CD4-positive, alpha-beta T cell (primary cell): ENCODE measurements at regions not wholly inside any gene's neighbourhood (a gene's known extent, or its start where the extent isn't known, plus 50 kb on each side); places are given as distances from the start of the nearest gene placed in this dataset.
A peak's percentile ranks its signal among the peaks of the same experiment; 100 is the strongest.

Experiments used
- ATAC-seq: fragments of 200-7000 bp; cut with Tn5 transposase; one replicate; pipeline ENCODE4 v1.10.0; 2022; ENCODE audit warnings: mild to moderate bottlenecking; ENCODE audit not compliant: poor library complexity
- CTCF ChIA-PET: fragments of 350-600 bp; sonication (Branson Sonifier 250); formaldehyde crosslinking; loops from one replicate; lab custom pipeline; 2021; ENCODE audit warnings: antibody characterized with exemption, inconsistent platforms; lab: Charles Lee
- POLR2A ChIA-PET: fragments of 350-600 bp; sonication (Branson Sonifier 250); formaldehyde crosslinking; loops from one replicate; lab custom pipeline; 2021; ENCODE audit warnings: antibody characterized with exemption, inconsistent platforms; lab: Charles Lee
- DNase-seq, 14 experiments: peaks; one replicate each; pipeline ENCODE4 v3.0.0-alpha.2; 2013 to 2020; ENCODE audit warnings: mixed read lengths in 2 of 14
- H3K27ac ChIP-seq, 2 donors: one replicate each; pipeline versions ENCODE4 v1.5.1 to v1.7.0; 2013; ENCODE audit warnings: low read length in 2 of 2, low read depth in 1 of 2, mild to moderate bottlenecking in 1 of 2
- H3K27me3 ChIP-seq, 2 experiments: 1 replicate in 1 of 2; 2 replicates in 1 of 2; pipeline versions ENCODE4 v1.6.1 to v1.7.0; 2013; ENCODE audit warnings: low read length in 2 of 2, control low read depth in 1 of 2, mild to moderate bottlenecking in 1 of 2, moderate library complexity in 1 of 2; ENCODE audit not compliant: insufficient read depth in 2 of 2, control insufficient read depth in 1 of 2
- H3K36me3 ChIP-seq: one replicate; pipeline ENCODE4 v1.6.1; 2013; ENCODE audit warnings: low read length, control low read depth; ENCODE audit not compliant: insufficient read depth
- H3K4me1 ChIP-seq: one replicate; pipeline ENCODE4 v1.6.1; 2013; ENCODE audit warnings: low read length, control low read depth; ENCODE audit not compliant: insufficient read depth
- H3K4me3 ChIP-seq: one replicate; pipeline ENCODE4 v1.5.1; 2013; ENCODE audit warnings: mild to moderate bottlenecking, low read length, moderate library complexity
- H3K9me3 ChIP-seq, 2 experiments: 1 replicate in 1 of 2; 2 replicates in 1 of 2; pipeline versions ENCODE4 v1.6.1 to v1.7.0; 2013; ENCODE audit warnings: low read length in 2 of 2, mild to moderate bottlenecking in 2 of 2, control low read depth in 1 of 2, moderate library complexity in 1 of 2; ENCODE audit not compliant: control insufficient read depth in 1 of 2, insufficient read depth in 1 of 2
- H3K27ac Mint-ChIP-seq: one replicate; pipeline ENCODE4 v1.8.0; 2020; ENCODE audit warnings: mixed read lengths
- H3K27me3 Mint-ChIP-seq: one replicate; pipeline ENCODE4 v1.8.0; 2021; ENCODE audit warnings: mixed read lengths
- H3K36me3 Mint-ChIP-seq: one replicate; pipeline ENCODE4 v1.8.0; 2021; ENCODE audit warnings: low read depth, mixed read lengths
- H3K4me1 Mint-ChIP-seq: one replicate; pipeline ENCODE4 v1.8.0; 2021; ENCODE audit warnings: low read depth, mixed read lengths
- H3K4me3 Mint-ChIP-seq: one replicate; pipeline ENCODE4 v1.8.0; 2020; ENCODE audit warnings: mild to moderate bottlenecking, mixed read lengths
- H3K9me3 Mint-ChIP-seq: one replicate; pipeline ENCODE4 v1.8.0; 2020; ENCODE audit warnings: mixed read lengths
- CTCF ChIP-seq: fragments of 200-600 bp; IDR thresholded peaks from one replicate; pipeline ENCODE4 v1.8.0; 2022; ENCODE audit warnings: antibody characterized with exemption, mild to moderate bottlenecking
- intact Hi-C, 2 experiments: fragments of 100-400 bp; cut with DNase I in 1 of 2; cut with micrococcal nuclease in 1 of 2; formaldehyde crosslinking; loops; one replicate each; pipeline versions ENCODE4 v1.15.1 to v1.9.0; 2023 to 2025; cut with DNase I, micrococcal nuclease

GRCh38 chr3:72492240-72492639, 356.0 kb downstream of the SHQ1 start:
- no peak overlapping the region for H3K4me3 Mint-ChIP-seq
- no peak for ATAC-seq
- H3K4me1 Mint-ChIP-seq = no peaks in the 10 kb centered on the region
- no peak for TF ChIP-seq CTCF
- Histone ChIP-seq H3K27me3 (no peaks in the 10 kb centered on the region), H3K9me3 (peaks cover 0 to 11% of the 10 kb centered on the region in 2 experiments), H3K36me3 (no peaks in the 10 kb centered on the region), H3K27ac (no peak overlapping the region), H3K4me1 (no peaks in the 10 kb centered on the region), H3K4me3 (no peak overlapping the region)
- H3K27ac Mint-ChIP-seq = no peak overlapping the region
- peaks cover 3% of the 10 kb centered on the region for H3K9me3 Mint-ChIP-seq
- no peaks in the 10 kb centered on the region for H3K27me3 Mint-ChIP-seq
- POLR2A ChIA-PET = no interaction called here
- CTCF ChIA-PET = no interaction called here
- intact Hi-C loops = no loop called here
- no peaks in the 10 kb centered on the region for H3K36me3 Mint-ChIP-seq
- DNase-seq = no peak

- TF ChIP-seq CTCF = no peak
- Histone ChIP-seq H3K4me1 (no peaks in the 10 kb centered on the region), H3K27me3 (no peaks in the 10 kb centered on the region), H3K4me3 (no peak overlapping the region), H3K9me3 (peaks cover 0 to 10% of the 10 kb centered on the region in 2 experiments), H3K27ac (no peak overlapping the region), H3K36me3 (no peaks in the 10 kb centered on the region)
- H3K27me3 Mint-ChIP-seq = no peaks in the 10 kb centered on the region
- intact Hi-C loops = no loop called here
- peak in 2 of 14 experiments; percentile 35 to 41 for DNase-seq
- H3K36me3 Mint-ChIP-seq = no peaks in the 10 kb centered on the region
- ChIA-PET CTCF (no interaction called here), POLR2A (no interaction called here)
- H3K9me3 Mint-ChIP-seq = peaks cover 3% of the 10 kb centered on the region
- H3K27ac Mint-ChIP-seq = no peak overlapping the region
- no peak overlapping the region for H3K4me3 Mint-ChIP-seq
- no peak for ATAC-seq
- H3K4me1 Mint-ChIP-seq = no peaks in the 10 kb centered on the region
Measured at GRCh38 chr3:72490688-72491435, 357.4 kb downstream of the SHQ1 start.

GRCh38 chr3:72489901-72490300, 358.3 kb downstream of the SHQ1 start:
- ChIA-PET POLR2A (no interaction called here), CTCF (no interaction called here)
- Mint-ChIP-seq H3K36me3 (no peaks in the 10 kb centered on the region), H3K4me1 (no peaks in the 10 kb centered on the region), H3K9me3 (peaks cover 3% of the 10 kb centered on the region), H3K4me3 (no peak overlapping the region), H3K27me3 (no peaks in the 10 kb centered on the region), H3K27ac (no peak overlapping the region)
- no peaks in the 10 kb centered on the region for H3K36me3 ChIP-seq
- H3K4me1 ChIP-seq = no peaks in the 10 kb centered on the region
- no peak for DNase-seq
- no peak for ATAC-seq
- no peak for TF ChIP-seq CTCF
- H3K27ac ChIP-seq = no peak overlapping the region
- H3K4me3 ChIP-seq = no peak overlapping the region
- H3K9me3 ChIP-seq = peaks cover 0 to 10% of the 10 kb centered on the region in 2 experiments
- no peaks in the 10 kb centered on the region for H3K27me3 ChIP-seq
- intact Hi-C loops = no loop called here
